Cerebellar cortex (tissue), 1 donor: ENCODE measurements at regions not wholly inside any gene's neighbourhood (a gene's known extent, or its start where the extent isn't known, plus 50 kb on each side); places are given as distances from the start of the nearest gene placed in this dataset.
"Not testable (repeated sequence)": the region's sequence is repeated elsewhere in the genome, so short reads cannot be mapped to it uniquely, and the experiment has no call there.

Source experiments
- DNase-seq: peaks from one replicate; pipeline ENCODE4 v3.0.0-alpha.2; 2015; ENCODE audit warnings: low spot score

DNA sequence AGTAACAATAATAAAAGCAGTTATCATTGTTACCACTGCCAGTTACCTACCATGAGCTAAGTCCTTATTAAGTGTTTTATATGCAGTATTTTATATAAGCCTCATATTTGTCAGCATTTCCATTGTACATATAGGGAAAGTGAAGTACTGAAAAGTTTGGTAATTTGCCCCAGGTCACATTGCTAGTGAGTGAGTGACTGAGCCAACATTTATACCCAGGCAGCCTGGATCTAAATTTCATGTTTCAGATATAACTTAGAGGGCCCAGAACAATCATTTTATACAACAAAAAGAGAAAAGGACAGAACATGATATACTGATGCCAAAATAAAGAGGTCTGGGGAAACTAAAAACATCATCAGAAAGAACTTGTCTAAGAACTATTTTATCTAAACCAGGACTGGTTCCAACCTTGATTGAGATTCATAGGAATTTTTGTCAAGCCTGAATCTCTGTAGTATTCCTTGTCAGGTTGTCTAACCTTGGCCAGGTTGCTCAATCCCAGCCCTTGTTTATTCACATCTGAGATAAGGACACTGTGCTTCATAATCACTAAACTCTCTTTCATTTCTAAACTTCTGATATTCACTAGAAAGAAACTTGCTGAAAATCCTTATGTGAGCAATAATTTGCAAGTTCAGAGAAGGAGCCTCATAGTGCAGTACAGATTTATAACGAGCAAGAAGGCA lies 308.2 kb downstream of the IPMK start:
- no peak for DNase-seq

GRCh38 chr10:57955076-57955475 lies 312.6 kb downstream of the IPMK start:
- no peak for DNase-seq

- no peak for DNase-seq
These were observed 315.0 kb downstream of the IPMK start for GRCh38 chr10:57952741-57953140.

GRCh38 chr10:57950442-57950974 lies 317.2 kb downstream of the IPMK start:
- no peak for DNase-seq

- DNase-seq = no peak
These were observed 318.9 kb downstream of the IPMK start for GRCh38 chr10:57948796-57949195.

- no peak for DNase-seq
These were observed 320.9 kb downstream of the IPMK start for GRCh38 chr10:57946833-57947232.

DNA sequence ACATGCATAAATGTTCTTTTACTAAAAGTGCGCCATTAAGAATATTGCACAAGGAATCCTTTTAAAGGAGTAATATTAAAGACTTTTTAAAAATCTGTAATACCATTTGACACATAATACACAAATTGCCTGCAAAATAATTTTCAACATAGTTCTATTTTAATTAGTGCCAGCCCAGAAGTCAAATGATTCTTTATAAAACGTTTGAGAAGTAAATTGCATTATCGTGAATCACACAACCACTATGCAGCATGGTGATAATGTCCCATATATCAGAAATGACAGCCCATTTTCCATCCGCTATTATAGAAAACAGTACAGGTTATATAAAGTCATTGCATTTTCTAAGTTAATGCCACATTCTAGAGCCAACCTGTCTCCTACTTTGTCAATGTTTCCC lies 324.0 kb downstream of the IPMK start:
- DNase-seq = no peak

- no peak for DNase-seq
These were observed 342.6 kb downstream of the IPMK start for GRCh38 chr10:57925045-57925444.

DNA sequence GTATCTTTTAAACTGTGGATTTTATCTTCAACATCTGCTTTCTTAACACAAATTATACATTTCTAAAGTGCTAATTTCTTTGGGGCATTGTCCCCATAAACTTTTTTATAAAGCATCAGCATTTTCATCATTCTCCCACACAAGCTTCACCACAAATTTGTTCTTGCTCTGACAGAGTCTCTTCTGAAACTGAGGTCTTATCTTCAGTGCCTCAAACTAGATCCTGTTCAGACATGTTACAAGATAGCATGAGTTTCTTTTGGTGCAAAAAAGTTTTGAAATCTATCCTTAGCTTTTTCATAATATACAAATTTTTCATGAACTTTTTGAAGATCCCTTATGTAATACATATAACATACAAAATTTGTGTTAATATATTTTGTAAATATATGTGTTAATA lies 346.6 kb downstream of the IPMK start:
- no peak for DNase-seq

- DNase-seq = no peak
These were observed 347.8 kb downstream of the IPMK start for GRCh38 chr10:57919864-57920263.

DNA sequence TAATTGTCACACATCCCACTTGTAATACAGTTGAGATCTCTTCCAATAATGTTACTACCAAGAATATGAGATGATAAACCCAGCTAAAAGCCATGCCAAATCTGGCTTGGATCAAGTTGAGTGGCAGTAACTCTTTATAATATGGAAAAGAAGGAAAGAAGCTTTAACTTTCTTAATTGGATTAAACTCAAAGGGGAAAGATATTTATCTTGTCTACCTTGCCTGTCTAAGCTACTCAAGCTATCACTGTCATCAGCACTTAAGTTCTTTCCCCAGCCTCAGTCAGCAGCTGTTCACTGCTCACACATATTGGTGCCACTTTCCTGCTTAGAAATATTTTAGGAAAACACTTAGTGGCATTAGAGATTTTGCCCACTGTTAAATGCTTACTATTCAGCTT lies 350.7 kb downstream of the IPMK start:
- DNase-seq = no peak

- peak; percentile 1 for DNase-seq
These were observed 361.8 kb downstream of the IPMK start for GRCh38 chr10:57905861-57906260.

DNA sequence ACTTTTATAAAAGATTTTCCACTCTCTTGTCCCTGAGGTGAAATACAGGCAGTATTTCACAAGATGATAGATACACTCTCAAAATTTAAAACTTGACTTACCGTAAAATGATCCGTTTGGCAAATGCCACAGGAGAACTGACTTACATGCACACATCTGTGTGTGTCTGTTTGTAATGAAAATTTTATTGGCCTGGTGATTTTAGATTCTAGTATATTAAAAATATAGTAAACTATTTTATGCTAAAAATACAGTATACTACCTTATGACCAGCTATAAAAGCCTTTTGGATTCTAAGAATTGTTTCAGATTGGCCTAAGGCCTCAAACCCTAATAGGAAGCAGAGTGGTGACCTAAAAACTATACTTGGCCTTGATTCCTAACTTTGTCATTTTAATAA lies 362.7 kb downstream of the IPMK start:
- no peak for DNase-seq

- no peak for DNase-seq
These were observed 369.5 kb downstream of the IPMK start for GRCh38 chr10:57898231-57898630.

GRCh38 chr10:57897611-57898010 lies 370.1 kb downstream of the IPMK start:
- no peak for DNase-seq

DNA sequence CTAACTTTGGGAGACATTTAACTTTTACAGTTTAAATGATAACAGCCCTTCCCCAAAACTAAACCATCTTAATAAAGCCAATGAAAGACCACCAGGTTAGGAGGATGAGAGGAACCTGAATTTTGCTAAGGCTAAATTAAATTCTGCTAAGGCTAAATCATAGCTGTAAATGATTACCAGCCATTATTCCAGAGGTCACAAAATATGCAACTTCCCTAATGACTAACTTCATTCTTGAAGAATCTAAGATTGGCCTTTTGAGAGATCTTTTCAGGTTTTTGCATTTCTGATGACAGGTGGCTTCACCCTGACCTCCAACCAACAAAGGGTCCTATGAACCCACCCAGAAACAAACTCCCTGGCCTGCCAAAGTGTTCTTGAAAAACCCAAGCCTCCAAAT lies 373.3 kb downstream of the IPMK start:
- DNase-seq = no peak

DNA sequence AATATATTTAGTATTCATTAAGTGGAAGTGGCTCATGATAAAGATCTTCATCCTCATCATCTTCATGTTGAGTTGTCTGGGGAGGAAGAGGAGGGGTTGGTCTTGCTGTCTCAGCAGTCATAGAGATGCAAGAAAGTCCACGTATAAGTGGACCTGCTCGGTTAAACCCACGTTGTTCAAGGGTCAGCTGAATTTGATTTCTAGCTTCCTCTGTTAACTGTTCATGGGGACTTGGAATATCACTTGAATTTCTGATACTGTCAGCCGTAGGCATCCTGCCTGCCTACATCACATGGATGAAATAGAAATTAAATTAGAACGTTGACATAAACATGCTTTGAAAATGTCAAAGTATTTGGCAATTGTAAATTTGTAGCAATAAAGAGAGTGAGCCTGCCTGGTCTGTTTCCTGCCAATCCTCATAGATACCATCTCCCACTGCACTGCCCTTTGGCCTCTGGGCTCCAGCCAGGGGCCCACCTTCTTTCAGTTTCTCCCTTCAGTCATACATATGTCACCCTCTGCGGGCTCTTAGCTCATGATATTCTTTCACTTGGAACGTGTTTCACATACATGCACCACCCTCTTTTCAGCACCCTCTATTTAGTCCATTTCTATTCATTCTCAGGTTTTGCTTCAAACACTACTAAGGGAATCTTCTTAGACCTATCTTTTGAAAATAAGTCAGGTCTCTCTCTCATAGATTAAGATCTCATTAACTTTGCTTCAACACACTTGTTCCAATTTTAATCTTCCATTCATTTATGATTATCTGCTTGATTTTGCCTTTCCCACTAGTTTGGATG lies 376.3 kb downstream of the IPMK start:
- DNase-seq = no peak

DNA sequence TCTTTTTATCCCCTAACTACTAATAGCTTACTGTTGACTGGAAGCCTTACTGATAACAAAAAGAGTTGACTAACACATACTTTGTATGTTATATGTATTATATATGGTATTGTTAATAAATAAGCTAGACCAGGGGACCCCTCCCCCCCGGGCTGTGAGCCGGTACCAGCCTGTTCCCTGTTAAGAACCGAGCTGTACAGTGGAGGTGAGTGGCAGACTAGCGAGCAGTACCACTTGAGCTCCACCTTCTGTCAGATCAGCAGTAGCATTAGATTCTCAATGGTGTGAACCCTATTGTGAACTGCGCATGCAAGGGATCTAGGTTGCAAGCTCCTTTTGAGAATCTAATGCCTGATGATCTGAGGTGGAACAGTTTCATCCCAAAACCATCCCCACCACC lies 377.0 kb downstream of the IPMK start:
- DNase-seq = no peak

GRCh38 chr10:57885618-57885968 lies 382.1 kb downstream of the IPMK start:
- DNase-seq = not testable (repeated sequence)

GRCh38 chr10:57884965-57885617 lies 382.6 kb downstream of the IPMK start:
- no peak for DNase-seq

DNA sequence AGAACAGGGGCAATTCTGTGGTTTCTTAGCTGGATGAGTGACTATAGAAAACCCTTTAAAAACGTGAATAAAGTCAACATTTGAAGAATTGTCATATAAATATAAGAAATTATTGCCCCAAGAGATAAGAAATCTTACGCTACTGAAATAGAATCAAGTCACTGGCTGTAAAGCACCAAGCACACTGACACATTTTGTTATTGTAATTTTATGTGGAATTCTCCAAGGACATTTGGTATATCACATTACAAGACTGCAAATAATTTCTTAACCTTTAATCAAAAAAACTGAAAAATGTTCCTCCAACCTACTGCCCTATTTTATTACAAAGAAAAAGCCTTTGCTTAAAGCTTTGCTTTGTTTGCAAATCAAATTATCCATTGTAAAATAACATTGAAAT lies 383.3 kb downstream of the IPMK start:
- no peak for DNase-seq

GRCh38 chr10:57880446-57881227 lies 387.1 kb downstream of the IPMK start:
- no peak for DNase-seq
